ENCODE measurements at regions not wholly inside any gene's neighbourhood (a gene's known extent, or its start where the extent isn't known, plus 50 kb on each side); places are given as distances from the start of the nearest gene placed in this dataset.

- TF ChIP-seq CEBPB (IDR thresholded peaks at IDR 0.05) (no peak), YY1 (IDR thresholded peaks at IDR 0.05; ENCODE audit: low read depth) (no peak), EGR1 (IDR thresholded peaks at IDR 0.05) (no peak), REST (IDR thresholded peaks at IDR 0.05; ENCODE audit: low read depth) (no peak), FOXM1 (IDR thresholded peaks at IDR 0.05; ENCODE audit: borderline replicate concordance, low read depth) (no peak), TEAD4 (IDR thresholded peaks at IDR 0.05) (no peak), ZBTB7A (IDR thresholded peaks at IDR 0.05; ENCODE audit: low read depth) (no peak), EP300 (IDR thresholded peaks at IDR 0.05; ENCODE audit: borderline replicate concordance) (no peak), NFIC (IDR thresholded peaks at IDR 0.05) (no peak), RAD21 (IDR thresholded peaks at IDR 0.05; ENCODE audit: low read depth) (no peak)
Observed at GRCh38 chr10:22133749-22134624, 83.8 kb downstream of the EBLN1 start.

Measured in Ishikawa (cell line).